ENCODE measurements at regions not wholly inside any gene's neighbourhood (a gene's known extent, or its start where the extent isn't known, plus 50 kb on each side); places are given as distances from the start of the nearest gene placed in this dataset.

DNA sequence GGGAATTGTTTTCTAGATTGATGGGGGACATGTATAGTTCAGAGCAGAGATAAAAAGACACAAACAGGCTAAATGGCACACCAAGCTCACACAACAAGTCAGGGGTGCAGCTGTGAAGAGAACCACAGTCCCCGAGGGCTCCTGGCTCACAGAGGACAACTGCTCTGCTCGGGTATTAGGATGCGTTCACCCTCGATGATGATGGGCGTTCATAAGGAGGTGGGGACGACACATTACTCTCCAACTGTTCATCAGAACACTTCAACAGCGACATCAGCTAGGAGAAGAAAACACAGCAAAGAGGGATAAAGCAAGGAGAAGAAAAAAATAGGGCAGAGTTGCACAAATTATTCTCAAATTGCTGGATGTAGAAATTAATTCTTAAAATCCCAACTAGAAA, 174.8 kb upstream of the RREB1 start:
- TF ChIP-seq TCF12 (IDR thresholded peaks at IDR 0.05; ENCODE audit: low read depth) (no peak), NFIC (IDR thresholded peaks at IDR 0.05) (no peak), RAD21 (IDR thresholded peaks at IDR 0.05; ENCODE audit: low read depth) (no peak), TAF1 (IDR thresholded peaks at IDR 0.05; ENCODE audit: low read depth) (no peak), ZBTB7A (IDR thresholded peaks at IDR 0.05; ENCODE audit: low read depth) (no peak), CREB1 (IDR thresholded peaks at IDR 0.05; ENCODE audit: low read depth) (no peak), FOXM1 (IDR thresholded peaks at IDR 0.05; ENCODE audit: borderline replicate concordance, low read depth) (no peak), CEBPB (IDR thresholded peaks at IDR 0.05) (no peak), YY1 (IDR thresholded peaks at IDR 0.05; ENCODE audit: low read depth) (no peak), REST (IDR thresholded peaks at IDR 0.05; ENCODE audit: low read depth) (no peak), TEAD4 (IDR thresholded peaks at IDR 0.05) (no peak), EP300 (IDR thresholded peaks at IDR 0.05; ENCODE audit: borderline replicate concordance) (no peak), EGR1 (IDR thresholded peaks at IDR 0.05) (no peak)
- TF ChIP-seq, protein P1, sequence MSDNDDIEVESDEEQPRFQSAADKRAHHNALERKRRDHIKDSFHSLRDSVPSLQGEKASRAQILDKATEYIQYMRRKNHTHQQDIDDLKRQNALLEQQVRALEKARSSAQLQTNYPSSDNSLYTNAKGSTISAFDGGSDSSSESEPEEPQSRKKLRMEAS (IDR thresholded peaks at IDR 0.05), result no peak
- TF ChIP-seq, protein P2, sequence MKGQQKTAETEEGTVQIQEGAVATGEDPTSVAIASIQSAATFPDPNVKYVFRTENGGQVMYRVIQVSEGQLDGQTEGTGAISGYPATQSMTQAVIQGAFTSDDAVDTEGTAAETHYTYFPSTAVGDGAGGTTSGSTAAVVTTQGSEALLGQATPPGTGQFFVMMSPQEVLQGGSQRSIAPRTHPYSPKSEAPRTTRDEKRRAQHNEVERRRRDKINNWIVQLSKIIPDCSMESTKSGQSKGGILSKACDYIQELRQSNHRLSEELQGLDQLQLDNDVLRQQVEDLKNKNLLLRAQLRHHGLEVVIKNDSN (IDR thresholded peaks at IDR 0.05), result no peak

DNA sequence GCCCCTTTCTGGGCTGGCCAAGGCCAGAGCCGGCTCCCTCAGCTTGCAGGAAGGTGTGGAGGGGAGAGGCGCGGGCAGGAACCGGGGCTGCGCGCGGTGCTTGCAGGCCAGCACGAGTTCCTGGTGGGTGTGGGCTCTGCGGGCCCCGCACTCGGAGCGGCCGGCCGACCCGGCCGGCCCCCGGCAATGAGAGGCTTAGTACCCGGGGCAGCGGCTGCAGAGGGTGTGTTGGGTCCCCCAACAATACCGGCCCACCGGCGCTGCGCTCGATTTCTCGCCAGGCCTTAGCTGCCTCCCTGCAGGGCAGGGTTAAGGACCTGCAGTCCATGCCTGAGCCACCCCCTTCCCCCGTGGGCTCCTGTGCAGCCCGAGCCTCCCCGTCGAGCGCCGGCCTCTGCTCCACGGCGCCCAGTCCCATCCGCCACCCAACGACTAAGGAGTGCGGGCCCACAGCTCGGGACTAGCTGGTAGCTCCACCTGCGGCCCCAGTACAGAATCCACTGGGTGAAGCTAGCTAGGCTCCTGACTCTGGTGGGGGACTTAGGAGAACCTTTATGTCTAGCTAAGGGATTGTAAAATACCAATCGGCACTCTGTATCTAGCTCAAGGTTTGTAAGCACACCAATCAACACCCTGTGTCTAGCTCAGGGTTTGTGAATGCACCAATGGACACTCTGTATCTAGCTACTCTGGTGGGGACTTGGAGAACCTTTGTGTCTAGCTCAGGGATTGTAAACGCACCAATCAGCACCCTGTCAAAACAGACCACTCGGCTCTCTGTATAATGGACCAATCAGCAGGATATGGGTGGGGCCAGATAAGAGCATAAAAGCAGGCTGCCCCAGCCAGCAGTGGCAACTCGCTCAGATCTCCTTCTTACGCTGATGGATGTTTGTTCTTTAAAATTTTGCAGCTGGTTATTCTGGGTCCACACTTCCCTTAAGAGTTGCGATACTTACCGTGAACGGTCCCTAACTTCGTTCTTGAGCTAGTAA, 167.4 kb upstream of the RREB1 start:
- TF ChIP-seq TCF12 (IDR thresholded peaks at IDR 0.05; ENCODE audit: low read depth), result no peak
- no peak for TF ChIP-seq REST (IDR thresholded peaks at IDR 0.05; ENCODE audit: low read depth)

DNA sequence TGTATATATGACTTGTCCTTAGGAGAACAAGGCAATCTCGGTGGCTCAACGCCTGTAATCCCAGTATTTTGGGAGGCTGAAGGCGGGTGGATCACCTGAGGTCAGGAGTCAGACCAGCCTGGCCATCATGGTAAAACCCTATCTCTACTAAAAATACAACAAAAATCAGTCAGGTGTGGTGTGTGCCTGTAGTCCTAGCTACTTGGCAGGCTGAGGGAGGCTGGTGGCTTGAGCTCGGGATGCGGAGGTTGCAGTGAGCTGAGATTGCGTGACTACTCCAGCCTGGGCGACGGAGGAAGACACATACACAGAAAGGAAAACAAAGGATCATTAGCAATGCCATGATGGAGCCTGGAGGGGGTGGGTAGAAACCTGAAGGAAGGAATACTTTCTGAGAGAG, 166.6 kb upstream of the RREB1 start:
- TF ChIP-seq, protein P2 (IDR thresholded peaks at IDR 0.05), result no peak
- no peak for TF ChIP-seq CEBPB (IDR thresholded peaks at IDR 0.05)
- TF ChIP-seq YY1 (IDR thresholded peaks at IDR 0.05; ENCODE audit: low read depth), result no peak

DNA sequence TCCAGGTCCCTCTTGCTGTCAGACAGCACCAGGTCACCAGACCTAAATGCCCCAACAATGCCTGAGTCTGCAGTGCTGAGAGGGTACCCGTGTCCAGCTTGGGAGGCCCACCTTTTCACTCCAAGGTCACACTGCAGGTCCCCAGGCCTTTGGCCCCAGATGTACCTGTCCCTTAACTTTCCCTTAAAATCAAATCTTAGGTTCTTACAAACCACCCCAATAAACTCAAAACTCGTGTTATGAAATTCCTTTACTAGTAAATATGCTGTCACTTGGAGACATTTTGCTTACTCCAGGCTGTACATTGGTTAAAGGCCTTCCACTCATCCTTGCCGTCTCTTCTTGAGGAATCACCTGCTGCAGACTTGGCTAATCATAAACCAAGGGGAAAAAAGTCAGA, 165.7 kb upstream of the RREB1 start:
- TF ChIP-seq RAD21 (IDR thresholded peaks at IDR 0.05; ENCODE audit: low read depth) (no peak), TAF1 (IDR thresholded peaks at IDR 0.05; ENCODE audit: low read depth) (no peak), TCF12 (IDR thresholded peaks at IDR 0.05; ENCODE audit: low read depth) (no peak), ZBTB7A (IDR thresholded peaks at IDR 0.05; ENCODE audit: low read depth) (no peak)

GRCh38 chr6:6942831-6943230, 164.9 kb upstream of the RREB1 start:
- TF ChIP-seq NFIC (IDR thresholded peaks at IDR 0.05), result no peak
- no peak for TF ChIP-seq REST (IDR thresholded peaks at IDR 0.05; ENCODE audit: low read depth)
- TF ChIP-seq YY1 (IDR thresholded peaks at IDR 0.05; ENCODE audit: low read depth), result no peak
- TF ChIP-seq TCF12 (IDR thresholded peaks at IDR 0.05; ENCODE audit: low read depth), result no peak
- TF ChIP-seq EGR1 (IDR thresholded peaks at IDR 0.05), result no peak
- TF ChIP-seq CEBPB (IDR thresholded peaks at IDR 0.05), result no peak
- TF ChIP-seq TAF1 (IDR thresholded peaks at IDR 0.05; ENCODE audit: low read depth), result no peak
- no peak for TF ChIP-seq EP300 (IDR thresholded peaks at IDR 0.05; ENCODE audit: borderline replicate concordance)

Measured in Ishikawa (cell line).